ENCODE measurements at regions not wholly inside any gene's neighbourhood (a gene's known extent, or its start where the extent isn't known, plus 50 kb on each side); places are given as distances from the start of the nearest gene placed in this dataset.

DNA sequence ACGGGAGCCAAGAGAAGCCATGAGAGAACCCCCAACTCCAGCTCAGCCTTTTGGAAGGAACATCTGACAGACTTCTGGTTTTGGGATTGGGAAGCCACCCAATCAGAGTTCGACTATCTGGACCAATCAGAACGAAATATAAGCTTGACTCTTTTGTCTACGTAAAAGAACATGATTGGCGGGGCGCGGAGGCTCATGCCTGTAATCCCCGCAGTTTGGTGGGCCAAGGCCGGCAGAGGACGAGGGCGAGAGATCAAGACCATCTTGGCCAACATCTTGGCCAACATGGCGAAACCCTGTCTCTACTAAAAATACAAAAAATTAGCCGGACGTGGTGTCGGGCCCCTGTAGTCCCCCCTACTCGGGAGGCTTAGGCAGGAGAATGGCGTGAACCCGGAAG lies 380.3 kb downstream of the TBL1XR1 start:
- TF ChIP-seq, protein P1, sequence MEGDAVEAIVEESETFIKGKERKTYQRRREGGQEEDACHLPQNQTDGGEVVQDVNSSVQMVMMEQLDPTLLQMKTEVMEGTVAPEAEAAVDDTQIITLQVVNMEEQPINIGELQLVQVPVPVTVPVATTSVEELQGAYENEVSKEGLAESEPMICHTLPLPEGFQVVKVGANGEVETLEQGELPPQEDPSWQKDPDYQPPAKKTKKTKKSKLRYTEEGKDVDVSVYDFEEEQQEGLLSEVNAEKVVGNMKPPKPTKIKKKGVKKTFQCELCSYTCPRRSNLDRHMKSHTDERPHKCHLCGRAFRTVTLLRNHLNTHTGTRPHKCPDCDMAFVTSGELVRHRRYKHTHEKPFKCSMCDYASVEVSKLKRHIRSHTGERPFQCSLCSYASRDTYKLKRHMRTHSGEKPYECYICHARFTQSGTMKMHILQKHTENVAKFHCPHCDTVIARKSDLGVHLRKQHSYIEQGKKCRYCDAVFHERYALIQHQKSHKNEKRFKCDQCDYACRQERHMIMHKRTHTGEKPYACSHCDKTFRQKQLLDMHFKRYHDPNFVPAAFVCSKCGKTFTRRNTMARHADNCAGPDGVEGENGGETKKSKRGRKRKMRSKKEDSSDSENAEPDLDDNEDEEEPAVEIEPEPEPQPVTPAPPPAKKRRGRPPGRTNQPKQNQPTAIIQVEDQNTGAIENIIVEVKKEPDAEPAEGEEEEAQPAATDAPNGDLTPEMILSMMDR (optimal IDR thresholded peaks at IDR 0.05 in 1 of 3, IDR thresholded peaks at IDR 0.05 in 1 of 3, conservative IDR thresholded peaks at IDR 0.05 in 1 of 3; ENCODE audit: extremely low read depth in 1 of 3, insufficient read depth in 2 of 3, low read length in 3 of 3), result no peak
- no peak for TF ChIP-seq EZH2 (IDR thresholded peaks at IDR 0.05; ENCODE audit: low read length)
